ENCODE measurements at regions not wholly inside any gene's neighbourhood (a gene's known extent, or its start where the extent isn't known, plus 50 kb on each side); places are given as distances from the start of the nearest gene placed in this dataset.
A peak's percentile ranks its signal among the peaks of the same experiment; 100 is the strongest.
"Not testable (repeated sequence)": the region's sequence is repeated elsewhere in the genome, so short reads cannot be mapped to it uniquely, and the experiment has no call there.

- FAIRE-seq (no peak), DNase-seq (ENCODE audit: low read depth) (peak; percentile 23)
- no peaks in the 10 kb centered on the region for H3K36me3 ChIP-seq (ENCODE audit: control insufficient read depth, insufficient read depth, low read length)
- no peaks in the 10 kb centered on the region for H3K27me3 ChIP-seq (ENCODE audit: control insufficient read depth, insufficient read depth, low read length)
- TF ChIP-seq CTCF (IDR thresholded peaks at IDR 0.05; ENCODE audit: insufficient read depth, low read length, severe bottlenecking): no peak
- no peak overlapping the region for H3K4me3 ChIP-seq (ENCODE audit: low read depth, low read length)
Measured at GRCh38 chr6:80594461-80594860, 488.0 kb downstream of the BCKDHB start.

GRCh38 chr6:80592436-80592835 is 486.0 kb downstream of the BCKDHB start:
- FAIRE-seq: no peak

GRCh38 chr6:80586242-80586641 is 479.8 kb downstream of the BCKDHB start:
- TF ChIP-seq CTCF (IDR thresholded peaks at IDR 0.05; ENCODE audit: insufficient read depth, low read length, severe bottlenecking): no peak
- no peaks in the 10 kb centered on the region for H3K36me3 ChIP-seq (ENCODE audit: control insufficient read depth, insufficient read depth, low read length)
- DNase-seq (ENCODE audit: low read depth): no peak
- no peaks in the 10 kb centered on the region for H3K27me3 ChIP-seq (ENCODE audit: control insufficient read depth, insufficient read depth, low read length)
- H3K4me3 ChIP-seq (ENCODE audit: low read depth, low read length): no peak overlapping the region
- FAIRE-seq: no peak

More at GRCh38 chr6:80592436-80592835, 486.0 kb downstream of the BCKDHB start:
- Histone ChIP-seq H3K27me3 (ENCODE audit: control insufficient read depth, insufficient read depth, low read length) (no peaks in the 10 kb centered on the region), H3K36me3 (ENCODE audit: control insufficient read depth, insufficient read depth, low read length) (no peaks in the 10 kb centered on the region), H3K4me3 (ENCODE audit: low read depth, low read length) (no peak overlapping the region)
- DNase-seq (ENCODE audit: low read depth): no peak
- TF ChIP-seq CTCF (IDR thresholded peaks at IDR 0.05; ENCODE audit: insufficient read depth, low read length, severe bottlenecking): no peak

GRCh38 chr6:80579391-80580023 is 473.0 kb downstream of the BCKDHB start:
- TF ChIP-seq CTCF (IDR thresholded peaks at IDR 0.05; ENCODE audit: insufficient read depth, low read length, severe bottlenecking): no peak
- H3K27me3 ChIP-seq (ENCODE audit: control insufficient read depth, insufficient read depth, low read length): no peaks in the 10 kb centered on the region
- H3K36me3 ChIP-seq (ENCODE audit: control insufficient read depth, insufficient read depth, low read length): no peaks in the 10 kb centered on the region
- no peak overlapping the region for H3K4me3 ChIP-seq (ENCODE audit: low read depth, low read length)
- DNase-seq (ENCODE audit: low read depth): no peak
- FAIRE-seq: no peak

- not testable (repeated sequence) for H3K4me3 ChIP-seq (ENCODE audit: low read depth, low read length); FAIRE-seq; H3K27me3 ChIP-seq (ENCODE audit: control insufficient read depth, insufficient read depth, low read length); DNase-seq (ENCODE audit: low read depth); H3K36me3 ChIP-seq (ENCODE audit: control insufficient read depth, insufficient read depth, low read length)
Measured at GRCh38 chr6:80573320-80573719, 466.8 kb downstream of the BCKDHB start.

GRCh38 chr6:80566361-80566760 is 459.9 kb downstream of the BCKDHB start:
- FAIRE-seq (no peak), DNase-seq (ENCODE audit: low read depth) (no peak)
- H3K36me3 ChIP-seq (ENCODE audit: control insufficient read depth, insufficient read depth, low read length): no peaks in the 10 kb centered on the region
- H3K4me3 ChIP-seq (ENCODE audit: low read depth, low read length): no peak overlapping the region
- TF ChIP-seq CTCF (IDR thresholded peaks at IDR 0.05; ENCODE audit: insufficient read depth, low read length, severe bottlenecking): no peak
- no peaks in the 10 kb centered on the region for H3K27me3 ChIP-seq (ENCODE audit: control insufficient read depth, insufficient read depth, low read length)
